Lower lobe of right lung (tissue), 2 donors: ENCODE measurements at regions not wholly inside any gene's neighbourhood (a gene's known extent, or its start where the extent isn't known, plus 50 kb on each side); places are given as distances from the start of the nearest gene placed in this dataset.

Source experiments
- ATAC-seq, 2 donors: fragments of 200-7000 bp; cut with Tn5 transposase; one replicate each; pipeline ENCODE4 v1.9.1; 2020 to 2022; ENCODE audit warnings: mild to moderate bottlenecking in 2 of 2, moderate library complexity in 2 of 2
- DNase-seq: peaks from one replicate; pipeline ENCODE4 v3.0.0-alpha.2; 2020
- H3K27ac ChIP-seq: fragments of 200-600 bp; one replicate; pipeline ENCODE4 v1.8.0; 2022
- H3K27me3 ChIP-seq: fragments of 200-600 bp; one replicate; pipeline ENCODE4 v1.8.0; 2022; ENCODE audit warnings: low read depth
- H3K36me3 ChIP-seq: fragments of 200-600 bp; one replicate; pipeline ENCODE4 v1.8.0; 2022; ENCODE audit warnings: mild to moderate bottlenecking
- H3K4me1 ChIP-seq: fragments of 200-600 bp; one replicate; pipeline ENCODE4 v1.8.0; 2022
- H3K4me3 ChIP-seq: fragments of 200-600 bp; one replicate; pipeline ENCODE4 v1.8.0; 2022; ENCODE audit warnings: mild to moderate bottlenecking
- H3K9me3 ChIP-seq: fragments of 200-600 bp; one replicate; pipeline ENCODE4 v1.8.0; 2022
- intact Hi-C: fragments of 100-400 bp; cut with DNase I; formaldehyde crosslinking; loops from one replicate; pipeline ENCODE4 v1.11.0; 2022
- TF ChIP-seq, protein P1 (sequence below): fragments of 200-600 bp; IDR thresholded peaks from one replicate; pipeline ENCODE4 v1.8.0; 2022; ENCODE audit warnings: antibody characterized with exemption, mild to moderate bottlenecking
- donor health status: DM: no; HTN: yes; CAD: no; lungs with severe emphysema.

DNA sequence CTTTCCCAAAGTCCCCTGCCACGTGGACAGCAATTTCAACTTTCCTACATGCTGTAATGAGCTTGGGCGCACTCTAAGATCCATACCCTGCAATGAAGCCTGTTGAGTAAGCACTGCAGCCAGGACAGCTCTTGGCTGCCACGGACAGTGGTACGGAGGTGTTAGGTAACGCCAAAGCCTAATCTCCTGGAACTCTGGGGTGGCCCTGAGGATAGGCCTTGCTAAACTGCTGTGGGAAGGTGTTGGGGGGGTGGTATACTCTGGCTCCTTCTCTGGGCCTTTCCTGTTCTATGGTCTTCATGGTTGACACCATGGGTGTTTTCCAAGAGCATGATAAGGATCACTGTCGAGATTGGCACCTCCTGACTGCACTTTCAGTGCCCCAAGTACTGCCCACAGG lies 66.4 kb upstream of the PITX1 start:
- H3K4me3 ChIP-seq, result no peak overlapping the region
- TF ChIP-seq, protein P1, sequence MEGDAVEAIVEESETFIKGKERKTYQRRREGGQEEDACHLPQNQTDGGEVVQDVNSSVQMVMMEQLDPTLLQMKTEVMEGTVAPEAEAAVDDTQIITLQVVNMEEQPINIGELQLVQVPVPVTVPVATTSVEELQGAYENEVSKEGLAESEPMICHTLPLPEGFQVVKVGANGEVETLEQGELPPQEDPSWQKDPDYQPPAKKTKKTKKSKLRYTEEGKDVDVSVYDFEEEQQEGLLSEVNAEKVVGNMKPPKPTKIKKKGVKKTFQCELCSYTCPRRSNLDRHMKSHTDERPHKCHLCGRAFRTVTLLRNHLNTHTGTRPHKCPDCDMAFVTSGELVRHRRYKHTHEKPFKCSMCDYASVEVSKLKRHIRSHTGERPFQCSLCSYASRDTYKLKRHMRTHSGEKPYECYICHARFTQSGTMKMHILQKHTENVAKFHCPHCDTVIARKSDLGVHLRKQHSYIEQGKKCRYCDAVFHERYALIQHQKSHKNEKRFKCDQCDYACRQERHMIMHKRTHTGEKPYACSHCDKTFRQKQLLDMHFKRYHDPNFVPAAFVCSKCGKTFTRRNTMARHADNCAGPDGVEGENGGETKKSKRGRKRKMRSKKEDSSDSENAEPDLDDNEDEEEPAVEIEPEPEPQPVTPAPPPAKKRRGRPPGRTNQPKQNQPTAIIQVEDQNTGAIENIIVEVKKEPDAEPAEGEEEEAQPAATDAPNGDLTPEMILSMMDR, result no peak
- H3K9me3 ChIP-seq, result no peaks in the 10 kb centered on the region
- ATAC-seq (no peak), DNase-seq (no peak)
- H3K27me3 ChIP-seq, result peaks cover 9% of the 10 kb centered on the region
- no peaks in the 10 kb centered on the region for H3K4me1 ChIP-seq
- H3K27ac ChIP-seq, result no peak overlapping the region
- no peaks in the 10 kb centered on the region for H3K36me3 ChIP-seq
- intact Hi-C loops, result no loop called here

DNA sequence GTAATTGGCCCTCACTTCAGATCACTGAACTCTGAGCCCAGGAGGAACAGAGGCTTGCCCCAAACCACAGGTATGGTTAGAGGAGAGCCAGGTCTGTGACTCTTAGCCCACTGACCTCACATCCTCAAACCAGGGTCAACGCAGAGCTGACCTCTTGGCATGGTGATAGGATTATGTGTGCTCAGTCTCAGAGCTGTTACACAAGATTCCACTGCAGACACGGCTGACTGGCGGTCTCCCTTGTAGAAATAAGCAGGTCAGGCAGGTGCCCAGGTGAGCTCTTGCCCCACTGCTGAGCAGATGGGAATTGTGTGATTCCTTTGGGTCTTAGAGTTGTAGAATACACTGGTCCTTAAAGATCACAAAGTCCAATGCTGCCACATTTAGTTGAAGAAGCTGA lies 66.0 kb upstream of the PITX1 start:
- Histone ChIP-seq H3K4me3 (no peak overlapping the region), H3K4me1 (no peaks in the 10 kb centered on the region), H3K27me3 (peaks cover 13% of the 10 kb centered on the region), H3K27ac (no peak overlapping the region), H3K9me3 (no peaks in the 10 kb centered on the region), H3K36me3 (no peaks in the 10 kb centered on the region)
- TF ChIP-seq, protein P1, result no peak
- DNase-seq, result no peak
- intact Hi-C loops, result no loop called here
- ATAC-seq, result no peak

GRCh38 chr5:135097390-135097789 lies 63.4 kb upstream of the PITX1 start:
- H3K27me3 ChIP-seq, result peaks cover 13% of the 10 kb centered on the region
- no peaks in the 10 kb centered on the region for H3K36me3 ChIP-seq
- intact Hi-C loops, result no loop called here
- DNase-seq, result no peak
- no peak overlapping the region for H3K4me3 ChIP-seq
- H3K4me1 ChIP-seq, result no peaks in the 10 kb centered on the region
- H3K9me3 ChIP-seq, result no peaks in the 10 kb centered on the region
- TF ChIP-seq, protein P1, result no peak
- no peak for ATAC-seq
- H3K27ac ChIP-seq, result no peak overlapping the region

- no peaks in the 10 kb centered on the region for H3K9me3 ChIP-seq
- H3K27me3 ChIP-seq, result peaks cover 13% of the 10 kb centered on the region
- TF ChIP-seq, protein P1, result no peak
- intact Hi-C loops, result no loop called here
- no peak for DNase-seq
- H3K4me1 ChIP-seq, result no peaks in the 10 kb centered on the region
- no peak overlapping the region for H3K27ac ChIP-seq
- no peak overlapping the region for H3K4me3 ChIP-seq
- no peak for ATAC-seq
- no peaks in the 10 kb centered on the region for H3K36me3 ChIP-seq
Measured at GRCh38 chr5:135095871-135096270, 61.8 kb upstream of the PITX1 start.

- H3K27me3 ChIP-seq, result peaks cover 13% of the 10 kb centered on the region
- H3K27ac ChIP-seq, result no peak overlapping the region
- intact Hi-C loops, result no loop called here
- ATAC-seq (no peak), DNase-seq (peak; percentile 33)
- TF ChIP-seq, protein P1, result no peak
- no peak overlapping the region for H3K4me3 ChIP-seq
- no peaks in the 10 kb centered on the region for H3K9me3 ChIP-seq
- no peaks in the 10 kb centered on the region for H3K36me3 ChIP-seq
- no peaks in the 10 kb centered on the region for H3K4me1 ChIP-seq
Measured at GRCh38 chr5:135095052-135095715, 61.2 kb upstream of the PITX1 start.
